OCI-M1 (cell line): ENCODE measurements at regions not wholly inside any gene's neighbourhood (a gene's known extent, or its start where the extent isn't known, plus 50 kb on each side); places are given as distances from the start of the nearest gene placed in this dataset.
"Not testable (repeated sequence)": the region's sequence is repeated elsewhere in the genome, so short reads cannot be mapped to it uniquely, and the experiment has no call there.

Source experiments
- DNase-seq: peaks from one replicate; lab custom pipeline; 2025; lab: John Stamatoyannopoulos, UW

DNA sequence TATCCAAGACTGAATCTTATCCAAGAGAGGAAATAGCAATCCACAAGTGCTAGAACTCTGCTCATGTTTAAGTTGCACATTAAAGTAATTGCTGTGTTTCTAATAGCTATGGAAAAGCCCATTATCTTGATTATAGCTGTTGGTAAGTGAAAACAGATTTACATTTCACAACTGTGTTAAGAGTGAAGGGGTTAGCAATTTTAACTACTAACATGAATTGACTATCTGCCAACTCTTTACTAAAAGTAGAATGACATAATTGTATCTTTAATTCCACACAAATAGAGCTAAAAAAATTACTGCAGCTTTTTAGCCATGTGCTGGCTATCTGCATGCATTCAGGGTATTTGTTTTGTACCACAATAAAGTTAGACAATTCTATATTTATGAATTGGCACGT lies 277.9 kb upstream of the IRAK1BP1 start:
- DNase-seq: no peak

DNA sequence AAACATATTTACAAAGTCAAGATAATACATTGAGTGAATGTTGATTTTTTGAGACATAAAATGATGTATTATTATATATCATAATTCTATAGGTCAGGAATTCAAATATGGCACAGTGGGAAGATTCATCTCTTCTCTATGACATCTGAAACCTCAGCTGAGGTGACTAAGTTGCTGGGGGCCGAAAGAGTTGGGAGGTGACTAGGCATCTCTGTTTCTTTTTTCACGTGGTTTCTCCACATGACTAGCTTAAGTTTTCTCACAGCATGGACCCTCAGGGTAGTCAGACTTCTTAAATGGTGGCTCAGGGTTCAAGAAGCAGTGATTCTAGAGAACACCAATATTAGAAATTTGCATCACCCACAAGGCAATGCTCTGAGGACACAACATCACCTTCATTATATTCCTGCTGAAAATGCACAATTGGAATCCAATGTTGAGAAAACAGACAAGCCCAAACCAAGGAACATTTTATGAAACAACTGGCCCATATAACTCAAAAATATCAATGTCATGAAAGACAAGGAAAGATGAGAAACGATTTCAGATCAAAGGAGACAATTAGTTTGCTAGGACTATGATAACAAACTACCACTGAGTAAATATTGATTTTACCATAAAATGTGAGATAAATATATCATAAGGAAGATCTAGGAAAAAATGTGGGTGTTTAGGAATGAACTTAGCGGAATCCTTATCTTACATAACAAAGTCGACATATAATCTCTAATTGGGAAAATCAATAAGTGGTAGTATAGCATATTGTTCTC lies 273.3 kb upstream of the IRAK1BP1 start:
- no peak for DNase-seq

DNA sequence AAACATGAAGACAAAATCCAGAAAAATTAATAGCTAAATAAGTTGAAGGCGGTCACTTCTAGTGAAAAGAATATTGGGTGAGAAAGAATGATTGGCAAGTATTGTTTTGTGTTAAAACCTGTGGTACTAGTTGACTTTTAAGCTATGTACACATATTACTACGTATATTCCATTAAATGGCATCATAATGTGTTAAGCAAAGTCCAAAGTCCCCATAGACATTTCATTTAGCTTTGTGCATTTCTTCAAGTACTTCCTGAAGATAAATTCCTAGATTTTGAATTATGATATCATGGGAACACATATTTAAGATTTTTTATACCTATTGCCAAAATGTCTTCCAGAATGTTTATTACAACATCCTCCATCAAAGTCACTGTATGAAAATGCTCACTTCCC lies 272.7 kb upstream of the IRAK1BP1 start:
- DNase-seq: no peak

DNA sequence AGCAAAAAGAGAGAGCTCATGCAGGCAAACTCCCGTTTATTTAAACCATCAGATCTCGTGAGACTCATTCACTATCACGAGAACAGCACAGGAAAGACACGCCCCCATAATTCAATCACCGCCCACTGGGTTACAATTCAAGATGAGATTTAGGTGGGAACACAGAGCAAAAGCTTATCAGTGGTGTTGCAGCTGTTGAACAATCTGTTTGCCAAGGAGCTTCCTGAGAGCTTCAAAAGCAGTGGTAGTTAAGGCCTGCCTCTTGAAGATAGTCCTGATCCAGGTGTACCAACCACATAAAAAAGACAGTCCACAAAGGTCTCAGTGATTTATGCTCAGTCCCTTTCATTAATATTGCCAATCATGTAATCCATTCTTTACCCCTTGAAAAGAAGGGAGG lies 269.4 kb upstream of the IRAK1BP1 start:
- DNase-seq: peak; percentile 63

DNA sequence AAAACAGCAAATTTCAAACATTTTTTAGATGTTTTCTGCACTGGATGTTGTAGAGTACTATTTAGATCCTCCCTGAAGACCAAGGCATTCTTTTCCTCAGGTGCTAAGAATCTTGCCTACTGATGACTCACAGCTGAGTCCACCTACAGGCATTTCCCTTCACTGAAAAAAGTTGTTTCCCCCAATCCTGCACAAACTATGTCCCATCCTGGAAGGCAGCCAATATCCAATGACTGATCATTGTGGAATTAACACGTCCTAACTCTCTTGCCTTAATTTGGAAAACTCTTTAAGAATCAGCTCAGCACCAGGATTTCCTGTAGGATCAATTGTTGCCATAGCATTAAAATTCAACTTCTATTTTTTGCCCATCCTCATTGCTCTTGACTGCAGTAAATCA lies 268.4 kb upstream of the IRAK1BP1 start:
- DNase-seq: no peak

DNA sequence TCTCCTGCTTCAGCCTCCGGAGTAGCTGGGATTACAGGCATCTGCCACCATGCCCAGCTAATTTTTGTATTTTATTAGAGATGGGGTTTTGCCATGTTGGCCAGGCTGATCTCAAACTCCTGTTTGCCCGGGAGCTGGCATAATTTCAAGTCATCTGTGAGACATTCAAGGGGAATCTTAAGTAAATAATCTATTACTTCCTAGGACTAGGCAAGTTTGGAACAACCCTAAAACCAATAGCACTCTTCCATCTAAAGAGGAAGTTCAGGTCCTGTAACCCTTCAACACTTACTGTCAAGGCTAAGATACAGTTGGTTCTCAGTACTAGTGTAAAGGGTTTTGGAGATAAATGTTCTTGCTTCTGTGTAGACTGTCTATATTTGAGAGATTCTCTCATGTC lies 267.8 kb upstream of the IRAK1BP1 start:
- DNase-seq: no peak

DNA sequence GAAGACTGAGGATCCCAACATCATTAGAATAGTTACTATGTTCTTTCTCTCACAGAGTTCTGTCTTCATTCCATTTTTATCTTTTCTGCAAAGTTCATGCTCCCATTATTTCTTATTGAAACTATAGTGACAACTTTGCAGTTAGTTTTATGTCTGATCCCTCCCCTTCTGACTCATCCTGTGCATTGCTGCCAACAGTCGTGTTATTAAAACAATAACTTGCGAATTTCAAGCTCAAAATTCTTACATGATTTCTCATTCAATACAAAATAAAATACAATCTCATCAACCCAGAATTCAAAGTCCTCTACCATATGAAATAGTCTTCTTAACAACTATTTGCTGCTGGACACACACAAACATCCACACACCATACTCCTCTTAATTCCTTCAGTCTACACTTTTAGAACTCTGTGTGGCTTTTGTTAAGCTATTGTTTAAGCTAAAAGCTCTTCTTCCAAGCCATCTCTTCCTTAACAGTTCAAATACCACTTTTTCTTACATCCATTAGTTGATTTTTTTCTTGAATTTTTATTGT lies 261.4 kb upstream of the IRAK1BP1 start:
- no peak for DNase-seq

DNA sequence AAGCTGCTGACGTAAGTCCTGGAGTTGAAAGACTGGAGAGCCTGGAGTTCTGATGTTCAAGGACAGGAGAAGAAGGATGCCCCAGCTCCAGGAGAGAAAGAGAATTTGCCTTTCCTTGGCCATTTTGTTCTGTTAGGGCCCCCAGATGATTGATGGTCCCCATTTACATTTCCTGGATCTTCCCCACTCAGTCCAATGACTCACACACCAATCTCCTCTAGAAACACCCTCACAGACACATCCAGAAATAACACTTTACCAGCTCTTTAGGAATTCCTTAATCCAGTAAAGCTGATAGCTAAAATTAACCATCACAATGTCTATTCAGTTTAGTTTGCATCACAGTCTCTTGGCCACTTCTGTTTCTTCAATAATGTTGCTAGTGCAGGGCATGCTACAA lies 260.2 kb upstream of the IRAK1BP1 start:
- DNase-seq: no peak

DNA sequence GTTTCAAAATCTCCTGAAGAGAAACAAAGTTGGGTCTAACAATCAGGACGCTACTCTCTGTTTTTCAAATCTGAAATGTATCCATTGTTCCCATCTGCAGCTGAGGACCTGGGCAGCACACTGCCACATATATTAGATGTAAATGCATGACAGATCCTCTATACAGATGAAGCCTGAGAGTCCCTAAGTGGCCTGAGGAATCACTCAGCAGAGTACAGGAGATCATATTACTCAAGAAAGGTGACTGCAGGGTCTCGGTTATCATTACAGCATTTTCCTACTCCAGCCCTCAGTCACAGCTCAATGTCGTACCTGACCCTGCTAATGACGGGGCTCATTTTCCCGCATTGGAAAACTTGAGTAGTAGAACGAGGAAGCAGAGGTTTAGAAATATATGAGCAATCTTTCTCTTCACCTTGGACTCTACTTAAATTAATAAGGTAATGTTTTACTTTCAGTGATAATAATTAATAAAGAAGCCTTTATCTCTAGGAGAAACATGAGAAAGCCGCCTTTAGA lies 256.2 kb upstream of the IRAK1BP1 start:
- no peak for DNase-seq

DNA sequence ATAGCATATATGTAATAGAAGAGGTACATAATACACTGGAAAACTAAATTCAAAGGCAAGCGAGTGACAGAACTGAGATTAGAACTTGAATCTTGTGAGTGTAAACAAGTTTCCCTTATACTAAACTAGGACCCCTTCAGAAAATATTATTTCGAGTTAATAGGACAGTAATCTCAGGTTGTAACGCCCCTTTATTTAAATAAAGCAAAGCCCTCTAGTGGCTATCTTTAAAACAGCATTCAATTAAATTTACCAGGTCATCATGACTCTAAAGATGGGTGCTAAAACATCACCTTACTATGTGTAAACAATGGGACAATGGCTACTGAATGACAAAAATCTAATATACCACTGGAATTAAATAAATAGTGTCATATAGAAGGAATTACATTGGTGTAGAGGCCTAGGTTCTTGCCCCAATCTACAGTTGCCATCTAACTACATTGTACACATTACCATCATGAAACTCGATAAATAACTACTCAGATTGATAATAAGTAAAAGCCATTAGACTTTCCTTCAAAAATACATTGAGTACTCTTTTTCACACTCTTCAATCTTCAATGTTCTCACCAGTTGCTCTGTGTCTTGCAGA lies 255.4 kb upstream of the IRAK1BP1 start:
- DNase-seq: peak; percentile 59

DNA sequence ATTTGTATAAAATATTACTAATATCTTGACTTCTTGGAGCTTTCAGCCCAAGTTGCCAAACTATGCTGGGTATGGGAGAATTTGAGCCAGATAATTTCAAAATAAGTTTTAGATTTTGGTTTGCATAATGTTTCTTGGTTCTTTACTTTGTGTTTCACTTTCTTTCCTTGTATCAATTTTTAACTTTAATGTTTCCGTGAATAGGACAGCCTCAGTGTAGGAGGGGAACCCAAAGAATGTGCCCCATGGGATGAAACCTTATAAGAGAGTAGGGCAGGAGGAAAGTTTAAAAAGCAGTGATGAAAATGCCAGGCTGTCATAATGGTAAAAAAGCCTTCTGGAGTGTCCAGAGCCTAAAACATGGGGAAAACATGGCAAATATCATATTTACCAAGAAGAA lies 252.4 kb upstream of the IRAK1BP1 start:
- no peak for DNase-seq

DNA sequence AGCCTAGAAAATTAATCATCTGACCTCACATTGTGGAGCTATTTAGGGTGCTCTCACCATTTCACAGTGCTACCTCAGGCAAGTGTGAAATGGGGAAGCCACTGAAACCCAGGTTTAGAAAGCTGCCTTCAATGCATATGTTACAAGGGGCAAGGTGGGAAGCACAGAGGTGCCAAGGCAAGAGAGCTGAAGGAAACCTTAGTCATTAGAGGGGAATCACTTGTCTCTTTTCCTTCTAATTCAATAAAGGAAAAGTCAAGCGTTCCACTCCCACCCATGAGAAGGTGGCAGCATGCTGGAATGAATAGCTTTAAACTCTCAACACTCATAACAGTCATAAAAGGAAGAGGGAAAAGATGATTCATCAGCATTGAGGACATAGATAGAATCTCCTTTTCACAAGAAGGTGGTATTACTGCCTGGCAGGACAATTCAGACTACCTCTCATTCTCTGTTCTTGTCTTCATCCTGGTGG lies 251.9 kb upstream of the IRAK1BP1 start:
- no peak for DNase-seq

DNA sequence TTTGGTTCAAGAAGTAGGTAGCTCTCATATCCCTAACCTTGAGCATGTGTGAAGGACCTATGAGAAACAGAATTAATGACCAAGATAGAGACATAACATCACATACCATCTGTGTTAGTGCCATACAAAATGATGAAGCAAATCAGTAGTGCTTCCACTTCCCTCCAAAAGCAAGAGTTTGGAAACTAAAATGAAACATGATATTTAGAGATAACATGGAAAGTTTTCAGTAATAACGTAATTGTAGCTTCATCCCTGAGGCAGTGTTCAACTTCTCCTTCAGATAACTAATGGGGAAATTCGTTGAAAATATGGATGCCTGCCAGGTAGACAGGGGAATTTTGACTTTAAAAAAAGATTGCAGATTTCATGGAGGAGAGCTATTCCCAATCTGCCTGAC lies 248.4 kb upstream of the IRAK1BP1 start:
- DNase-seq: no peak

DNA sequence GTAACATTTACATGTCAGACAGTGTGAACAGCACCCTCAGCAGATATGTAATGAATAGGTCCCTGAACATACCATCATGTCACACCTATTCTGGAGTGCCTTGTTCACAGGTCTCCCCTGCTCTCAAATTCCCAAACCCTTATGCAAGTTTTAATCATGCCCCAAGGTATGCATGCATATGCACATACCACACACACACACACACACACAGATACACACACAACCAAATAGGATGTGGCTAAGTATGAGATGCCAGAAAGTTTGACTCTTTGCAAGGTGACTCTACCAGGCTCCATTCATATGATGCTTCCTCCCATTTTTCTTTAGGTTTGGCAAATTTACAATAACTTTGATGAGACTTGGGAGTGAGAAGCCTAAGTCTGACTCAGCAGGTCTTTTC lies 243.8 kb upstream of the IRAK1BP1 start:
- no peak for DNase-seq

DNA sequence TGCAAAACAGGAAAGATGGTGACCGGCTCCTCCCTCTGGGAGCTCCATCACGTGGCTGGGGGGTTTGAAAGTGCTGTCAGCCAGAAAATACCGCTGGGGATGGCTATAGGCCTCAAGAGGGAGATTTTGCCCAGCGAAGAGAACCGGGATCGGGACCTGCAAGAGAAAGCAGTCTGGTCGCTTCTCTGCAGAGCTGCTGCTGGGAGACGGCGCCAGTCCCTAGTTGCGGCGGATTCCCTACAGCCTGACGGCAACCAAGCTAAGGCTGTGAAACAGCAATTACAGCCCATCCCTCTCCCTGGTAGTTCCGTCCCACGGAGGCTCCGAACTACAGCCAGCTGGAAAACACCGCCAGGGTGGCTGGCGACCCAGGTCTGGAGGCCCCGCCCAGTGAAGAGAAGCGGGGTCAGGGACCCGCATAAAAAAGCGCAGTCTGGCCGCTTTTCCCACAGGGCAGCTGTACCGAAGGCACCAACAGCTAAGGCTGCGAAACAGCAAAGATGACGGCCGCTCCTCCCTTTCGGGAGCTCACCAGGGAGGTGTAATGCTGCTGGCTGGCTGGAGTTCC lies 238.1 kb upstream of the IRAK1BP1 start:
- DNase-seq: no peak

DNA sequence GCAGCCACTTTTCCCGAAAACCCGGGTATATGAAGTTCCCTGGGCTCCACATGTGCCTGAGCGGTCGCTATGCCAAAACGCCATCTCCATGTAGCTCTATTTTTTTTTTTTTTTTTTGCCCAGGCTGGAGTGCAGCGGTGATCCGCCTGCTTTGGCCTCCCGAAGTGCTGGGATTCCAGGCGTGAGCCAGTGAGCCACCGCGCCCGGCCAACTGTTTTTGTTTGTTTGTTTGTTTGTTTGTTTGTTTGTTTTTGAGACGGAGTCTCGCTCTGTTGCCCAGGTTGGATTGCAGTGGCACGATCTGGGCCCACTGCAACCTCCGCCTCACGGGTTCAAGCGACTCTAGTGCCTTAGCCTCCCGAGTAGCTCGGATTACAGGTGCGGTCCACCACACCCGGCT lies 237.5 kb upstream of the IRAK1BP1 start:
- no peak for DNase-seq

DNA sequence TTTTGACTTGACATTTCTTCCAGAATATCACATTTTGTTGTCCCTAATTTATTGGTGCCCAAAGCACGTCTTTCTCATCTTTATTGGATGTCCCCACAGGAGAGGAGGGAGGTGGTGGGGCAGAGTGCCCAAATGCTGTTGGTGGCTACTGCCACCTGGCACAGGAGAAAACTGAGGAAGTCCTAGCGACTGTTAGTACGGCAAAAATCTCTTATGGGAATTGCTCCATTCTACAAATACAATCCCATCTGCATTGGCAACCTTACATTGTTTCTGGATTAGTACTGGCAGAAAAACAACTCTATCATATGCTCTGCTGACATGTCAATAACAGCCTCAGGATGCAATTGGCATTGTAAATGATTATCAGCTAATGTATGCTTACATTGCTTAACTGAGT lies 235.4 kb upstream of the IRAK1BP1 start:
- no peak for DNase-seq

DNA sequence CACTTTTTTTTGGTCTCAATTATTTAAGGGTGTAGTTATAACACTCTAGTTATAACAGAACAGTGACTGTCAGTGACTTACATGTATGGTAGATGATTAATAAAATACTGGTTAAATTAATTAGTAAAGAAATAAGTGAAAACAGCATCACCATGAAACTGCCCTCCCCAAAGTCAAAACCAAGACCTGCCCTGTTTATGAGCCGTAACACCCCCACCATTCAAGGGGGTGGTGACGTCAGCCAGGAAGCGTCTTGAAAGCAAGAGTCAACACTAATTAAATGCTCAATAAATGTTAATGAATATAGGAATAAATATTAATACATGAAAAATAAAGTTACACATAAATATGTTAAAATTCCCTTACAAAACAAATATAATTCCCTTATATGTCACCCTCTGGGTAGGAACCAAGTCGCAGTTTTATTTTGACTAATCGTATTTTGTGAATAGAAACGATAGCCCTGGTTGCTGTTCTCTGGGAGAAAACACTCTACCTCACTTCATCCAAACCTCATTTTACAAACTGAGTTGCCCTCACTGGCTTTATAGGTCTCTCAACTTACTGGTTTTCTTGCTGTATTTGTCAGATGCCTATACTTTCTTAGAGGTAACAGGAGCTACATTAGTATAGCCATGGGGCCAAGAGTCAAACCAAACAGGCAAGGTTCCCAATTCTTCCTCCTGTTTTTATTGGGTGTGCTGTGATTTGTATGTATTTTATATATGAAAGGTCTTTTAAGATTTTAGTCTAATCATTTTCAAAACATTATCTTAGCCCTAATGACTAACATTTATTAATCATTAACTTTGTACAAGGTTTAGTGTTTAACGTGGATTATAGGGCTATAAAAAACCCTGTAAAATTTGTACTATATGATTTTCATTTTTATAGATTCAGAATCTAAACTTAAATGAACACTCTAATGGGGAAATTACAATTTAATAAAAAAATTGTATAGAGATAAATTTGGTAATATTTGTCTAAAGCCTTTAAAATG lies 227.9 kb upstream of the IRAK1BP1 start:
- DNase-seq: no peak

DNA sequence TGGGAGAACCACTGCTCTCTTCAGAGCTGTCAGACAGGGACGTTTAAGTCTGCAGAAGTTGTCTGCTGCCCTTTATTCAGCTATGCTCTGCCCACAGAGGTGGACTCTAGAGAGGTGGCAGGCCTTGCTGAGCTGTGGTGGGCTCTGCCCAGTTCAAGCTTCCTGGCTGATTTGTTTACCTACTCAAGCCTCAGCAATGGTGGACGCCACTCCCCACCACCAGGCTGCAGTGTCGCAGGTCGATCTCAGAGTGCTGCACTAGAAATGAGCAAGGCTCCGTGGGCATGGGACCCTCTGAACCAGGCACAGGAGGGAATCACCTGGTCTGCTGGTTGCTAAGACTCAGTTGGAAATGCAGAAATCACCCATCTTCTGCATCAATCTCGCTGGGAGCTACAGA lies 223.4 kb upstream of the IRAK1BP1 start:
- DNase-seq: not testable (repeated sequence)

DNA sequence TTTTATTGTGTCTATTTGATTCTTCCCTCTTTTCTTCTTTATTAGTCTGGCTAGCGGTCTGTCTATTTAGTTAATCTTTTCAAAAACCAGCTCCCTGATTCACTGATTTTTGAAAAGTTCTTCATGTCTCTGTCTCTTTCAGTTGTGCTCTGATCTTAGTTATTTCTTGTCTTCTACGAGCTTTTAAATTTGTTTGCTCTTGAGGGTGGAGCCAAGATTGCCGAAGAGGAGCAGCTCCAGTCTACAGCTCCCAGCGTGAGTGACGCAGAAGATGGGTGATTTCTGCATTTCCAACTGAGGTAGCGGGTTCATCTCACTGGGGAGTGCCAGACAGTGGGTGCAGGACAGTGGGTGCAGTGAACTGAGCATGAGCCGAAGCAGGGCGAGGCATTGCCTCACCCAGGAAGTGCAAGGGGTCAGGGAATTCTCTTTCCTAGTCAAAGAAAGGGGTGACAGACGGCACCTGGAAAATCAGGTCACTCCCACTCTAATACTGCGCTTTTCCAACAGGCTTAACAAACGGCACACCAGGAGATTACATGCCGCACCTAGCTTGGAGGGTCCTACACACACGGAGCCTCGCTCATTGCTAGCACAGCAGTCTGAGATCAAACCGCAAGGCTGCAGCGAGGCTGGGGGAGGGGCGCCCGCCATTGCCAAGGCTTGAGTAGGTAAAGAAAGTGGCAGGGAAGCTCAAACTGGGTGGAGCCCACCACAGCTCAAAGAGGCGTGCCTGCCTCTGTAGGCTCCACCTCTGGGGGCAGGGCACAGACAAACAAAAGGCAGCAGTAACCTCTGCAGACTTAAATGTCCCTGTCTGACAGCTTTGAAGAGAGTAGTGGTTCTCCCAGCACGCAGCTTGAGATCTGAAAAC lies 220.6 kb upstream of the IRAK1BP1 start:
- DNase-seq: peak; percentile 10

DNA sequence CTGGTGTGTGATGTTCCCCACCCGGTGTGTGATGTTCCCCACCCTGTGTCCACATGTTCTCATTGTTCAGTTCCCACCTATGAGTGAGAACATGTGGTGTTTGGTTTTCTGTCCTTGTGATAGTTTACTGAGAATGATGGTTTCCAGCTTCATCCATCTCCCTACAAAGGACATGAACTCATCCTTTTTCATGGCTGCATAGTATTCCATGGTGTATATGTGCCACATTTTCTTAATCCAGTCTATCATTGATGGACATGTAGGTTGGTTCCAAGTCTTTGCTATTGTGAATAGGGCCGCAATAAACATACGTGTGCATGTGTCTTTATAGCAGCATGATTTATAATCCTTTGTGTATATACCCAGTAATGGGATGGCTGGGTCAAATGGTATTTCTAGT lies 201.5 kb upstream of the IRAK1BP1 start:
- DNase-seq: not testable (repeated sequence)
